ENCODE measurements at regions not wholly inside any gene's neighbourhood (a gene's known extent, or its start where the extent isn't known, plus 50 kb on each side); places are given as distances from the start of the nearest gene placed in this dataset.

GRCh38 chr3:30523366-30523765 lies 83.0 kb upstream of the TGFBR2 start:
- TF ChIP-seq, protein P1, sequence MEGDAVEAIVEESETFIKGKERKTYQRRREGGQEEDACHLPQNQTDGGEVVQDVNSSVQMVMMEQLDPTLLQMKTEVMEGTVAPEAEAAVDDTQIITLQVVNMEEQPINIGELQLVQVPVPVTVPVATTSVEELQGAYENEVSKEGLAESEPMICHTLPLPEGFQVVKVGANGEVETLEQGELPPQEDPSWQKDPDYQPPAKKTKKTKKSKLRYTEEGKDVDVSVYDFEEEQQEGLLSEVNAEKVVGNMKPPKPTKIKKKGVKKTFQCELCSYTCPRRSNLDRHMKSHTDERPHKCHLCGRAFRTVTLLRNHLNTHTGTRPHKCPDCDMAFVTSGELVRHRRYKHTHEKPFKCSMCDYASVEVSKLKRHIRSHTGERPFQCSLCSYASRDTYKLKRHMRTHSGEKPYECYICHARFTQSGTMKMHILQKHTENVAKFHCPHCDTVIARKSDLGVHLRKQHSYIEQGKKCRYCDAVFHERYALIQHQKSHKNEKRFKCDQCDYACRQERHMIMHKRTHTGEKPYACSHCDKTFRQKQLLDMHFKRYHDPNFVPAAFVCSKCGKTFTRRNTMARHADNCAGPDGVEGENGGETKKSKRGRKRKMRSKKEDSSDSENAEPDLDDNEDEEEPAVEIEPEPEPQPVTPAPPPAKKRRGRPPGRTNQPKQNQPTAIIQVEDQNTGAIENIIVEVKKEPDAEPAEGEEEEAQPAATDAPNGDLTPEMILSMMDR (IDR thresholded peaks at IDR 0.05): no peak
- H3K4me1 Mint-ChIP-seq (ENCODE audit: low read depth): peaks cover 8% of the 10 kb centered on the region
- intact Hi-C loops (cut with micrococcal nuclease): no loop called here
- no peak overlapping the region for H3K4me3 Mint-ChIP-seq
- ChIA-PET POLR2A (no interaction called here), CTCF (interaction anchor here (0.9 kb wide), 1 partner anchor 9 kb away, joined by 3 read pairs; no protein-coding TSS in a partner anchor)
- no peaks in the 10 kb centered on the region for H3K36me3 Mint-ChIP-seq (ENCODE audit: low read depth)
- ATAC-seq: no peak
- H3K9me3 Mint-ChIP-seq: no peaks in the 10 kb centered on the region
- H3K27ac Mint-ChIP-seq: no peak overlapping the region
- no peak for DNase-seq
- no peaks in the 10 kb centered on the region for H3K27me3 Mint-ChIP-seq

- Mint-ChIP-seq H3K9me3 (no peaks in the 10 kb centered on the region), H3K27ac (no peak overlapping the region), H3K36me3 (ENCODE audit: low read depth) (no peaks in the 10 kb centered on the region), H3K4me1 (ENCODE audit: low read depth) (peaks cover 7% of the 10 kb centered on the region), H3K4me3 (no peak overlapping the region), H3K27me3 (no peaks in the 10 kb centered on the region)
- DNase-seq (no peak), ATAC-seq (no peak)
- CTCF ChIA-PET: no interaction called here
- TF ChIP-seq, protein P1 (IDR thresholded peaks at IDR 0.05): no peak
- intact Hi-C loops (cut with micrococcal nuclease): no loop called here
- POLR2A ChIA-PET: no interaction called here
These were observed 81.9 kb upstream of the TGFBR2 start for GRCh38 chr3:30524357-30525040.

GRCh38 chr3:30526031-30526430 lies 80.4 kb upstream of the TGFBR2 start:
- H3K4me3 Mint-ChIP-seq: no peak overlapping the region
- CTCF ChIA-PET: no interaction called here
- no peaks in the 10 kb centered on the region for H3K9me3 Mint-ChIP-seq
- H3K4me1 Mint-ChIP-seq (ENCODE audit: low read depth): peaks cover 7% of the 10 kb centered on the region
- TF ChIP-seq, protein P1 (IDR thresholded peaks at IDR 0.05): no peak
- H3K27me3 Mint-ChIP-seq: no peaks in the 10 kb centered on the region
- ATAC-seq: no peak
- no peak for DNase-seq
- H3K27ac Mint-ChIP-seq: no peak overlapping the region
- intact Hi-C loops (cut with micrococcal nuclease): no loop called here
- H3K36me3 Mint-ChIP-seq (ENCODE audit: low read depth): no peaks in the 10 kb centered on the region
- POLR2A ChIA-PET: interaction anchor here (0.6 kb wide), 1 partner anchor 105 kb away, joined by 3 read pairs; no protein-coding TSS in a partner anchor

DNA sequence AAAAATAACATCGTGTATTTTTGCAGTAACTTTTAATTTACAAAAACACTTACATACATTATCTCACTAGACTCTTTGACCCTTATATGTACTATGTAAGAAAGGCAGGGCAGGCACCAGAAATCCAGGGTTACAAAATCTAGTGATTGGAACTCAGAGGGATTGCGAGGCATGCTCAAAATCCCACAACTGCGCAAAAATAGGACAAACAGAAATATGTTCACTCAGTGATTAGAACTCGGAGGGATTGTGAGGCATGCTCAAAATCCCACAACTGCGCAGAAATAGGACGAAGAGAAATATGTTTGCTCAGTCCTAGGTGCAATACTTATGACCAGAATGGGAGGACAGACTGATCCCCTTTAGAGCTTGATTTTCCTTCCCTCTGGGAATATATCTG lies 79.2 kb upstream of the TGFBR2 start:
- Mint-ChIP-seq H3K4me1 (ENCODE audit: low read depth) (peaks cover 9% of the 10 kb centered on the region), H3K27me3 (no peaks in the 10 kb centered on the region), H3K9me3 (no peaks in the 10 kb centered on the region), H3K4me3 (no peak overlapping the region), H3K27ac (no peak overlapping the region), H3K36me3 (ENCODE audit: low read depth) (no peaks in the 10 kb centered on the region)
- intact Hi-C loops (cut with micrococcal nuclease): no loop called here
- POLR2A ChIA-PET: interaction anchor here (1.3 kb wide), 1 partner anchor 134 kb away, joined by 3 read pairs; no protein-coding TSS in a partner anchor
- ATAC-seq (no peak), DNase-seq (no peak)
- CTCF ChIA-PET: interaction anchor here (0.6 kb wide), 1 partner anchor 210 kb away, joined by 3 read pairs; no protein-coding TSS in a partner anchor
- TF ChIP-seq, protein P1 (IDR thresholded peaks at IDR 0.05): no peak

DNA sequence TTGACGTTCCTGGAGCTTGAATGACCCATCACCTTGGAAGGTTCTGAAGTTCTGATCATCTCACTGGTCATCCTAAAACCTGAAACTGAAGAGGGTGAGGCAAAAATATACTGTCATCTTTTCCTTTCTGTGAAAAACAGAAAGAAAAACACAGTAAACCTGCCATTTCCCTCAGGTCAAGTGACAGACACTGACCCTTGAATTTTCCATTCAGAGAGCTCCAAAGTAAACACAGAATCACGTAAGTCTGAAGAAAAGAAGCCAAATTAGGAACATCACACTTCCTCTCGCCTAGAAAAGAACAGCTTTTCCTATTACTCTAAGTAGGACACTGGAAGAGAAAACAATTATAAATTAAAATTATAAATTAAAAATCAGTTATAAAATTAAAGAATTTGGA lies 78.7 kb upstream of the TGFBR2 start:
- TF ChIP-seq, protein P1 (IDR thresholded peaks at IDR 0.05): no peak
- ChIA-PET CTCF (no interaction called here), POLR2A (interaction anchor here (1.1 to 1.3 kb wide), 2 partner anchors 16 to 135 kb away, joined by 3 read pairs; no protein-coding TSS in a partner anchor)
- no peak overlapping the region for H3K4me3 Mint-ChIP-seq
- no peaks in the 10 kb centered on the region for H3K36me3 Mint-ChIP-seq (ENCODE audit: low read depth)
- ATAC-seq (no peak), DNase-seq (no peak)
- no peaks in the 10 kb centered on the region for H3K27me3 Mint-ChIP-seq
- no peaks in the 10 kb centered on the region for H3K9me3 Mint-ChIP-seq
- H3K4me1 Mint-ChIP-seq (ENCODE audit: low read depth): peaks cover 9% of the 10 kb centered on the region
- intact Hi-C loops (cut with micrococcal nuclease): no loop called here
- no peak overlapping the region for H3K27ac Mint-ChIP-seq

All from activated CD8-positive, alpha-beta T cell treated with anti-CD3 and anti-CD28 coated beads for 36 hours (primary cell).